IMR-90 (cell line): ENCODE measurements at regions not wholly inside any gene's neighbourhood (a gene's known extent, or its start where the extent isn't known, plus 50 kb on each side); places are given as distances from the start of the nearest gene placed in this dataset.

Experiments
- CTCF ChIP-seq: conservative IDR thresholded peaks from 2 replicates; pipeline ENCODE4 v1.5.1; 2012; ENCODE audit warnings: mild to moderate bottlenecking, low read depth, low read length, improper control_type of control experiment
- POLR2A ChIP-seq: IDR thresholded peaks from 2 replicates; pipeline ENCODE4 v1.6.1; 2012; ENCODE audit warnings: mild to moderate bottlenecking, low read depth, low read length
- RAD21 ChIP-seq: IDR thresholded peaks from 2 replicates; pipeline ENCODE4 v1.6.1; 2012; ENCODE audit warnings: low read length, improper control_type of control experiment
- SMC3 ChIP-seq: fragments of 150-350 bp; IDR thresholded peaks from 2 replicates; pipeline ENCODE4 v1.6.1; 2016; ENCODE audit warnings: low read depth, mild to moderate bottlenecking, antibody characterized with exemption, low read length, moderate library complexity

GRCh38 chr6:154664287-154664686 is 68.9 kb upstream of the SCAF8 start:
- TF ChIP-seq RAD21 (no peak), SMC3 (no peak), CTCF (no peak), POLR2A (no peak)
